ENCODE measurements at regions not wholly inside any gene's neighbourhood (a gene's known extent, or its start where the extent isn't known, plus 50 kb on each side); places are given as distances from the start of the nearest gene placed in this dataset.

- DNase-seq, result peak in 1 of 5 donors; percentile 9
Measured at GRCh38 chr9:8186560-8186959, 387.0 kb upstream of the DMAC1 start.

- no peak for DNase-seq
Measured at GRCh38 chr9:8183618-8184017, 384.0 kb upstream of the DMAC1 start.

DNA sequence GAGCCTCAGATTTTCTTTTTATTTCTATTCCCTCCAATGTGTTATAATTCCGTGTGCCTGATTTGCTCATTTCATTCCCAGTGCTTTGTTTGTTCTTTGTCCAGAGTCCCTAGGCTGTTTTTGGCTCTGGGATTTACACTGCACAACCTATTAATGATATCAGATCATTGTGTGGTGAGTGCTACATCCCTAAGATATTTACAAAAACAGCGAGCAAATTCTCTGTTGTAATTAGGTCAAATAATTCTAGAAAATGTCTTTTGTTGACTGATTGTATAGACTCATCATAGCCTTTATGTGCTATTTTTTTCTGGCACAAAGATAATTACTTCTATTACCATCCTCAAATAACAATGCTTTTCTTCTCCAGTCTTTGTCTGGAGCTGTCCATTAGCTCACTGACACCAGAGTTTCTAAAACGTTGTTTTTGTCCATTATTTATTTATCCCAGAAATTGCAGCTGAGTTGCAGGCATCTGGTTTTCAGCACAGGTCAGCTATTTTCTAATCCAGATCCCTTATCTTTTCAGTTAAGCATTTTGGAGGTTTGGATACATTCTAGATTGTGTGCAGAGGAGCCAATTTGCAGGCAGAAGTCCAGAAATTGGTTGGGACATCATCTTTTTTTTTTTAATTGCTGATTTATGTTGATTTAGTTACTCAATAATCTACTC is 379.9 kb upstream of the DMAC1 start:
- no peak for DNase-seq

GRCh38 chr9:8172000-8172399 is 372.4 kb upstream of the DMAC1 start:
- DNase-seq, result no peak

- no peak for DNase-seq
Measured at GRCh38 chr9:8168916-8169438, 369.4 kb upstream of the DMAC1 start.

GRCh38 chr9:8160787-8161186 is 361.2 kb upstream of the DMAC1 start:
- no peak for DNase-seq

GRCh38 chr9:8158574-8158973 is 359.0 kb upstream of the DMAC1 start:
- DNase-seq, result no peak

DNA sequence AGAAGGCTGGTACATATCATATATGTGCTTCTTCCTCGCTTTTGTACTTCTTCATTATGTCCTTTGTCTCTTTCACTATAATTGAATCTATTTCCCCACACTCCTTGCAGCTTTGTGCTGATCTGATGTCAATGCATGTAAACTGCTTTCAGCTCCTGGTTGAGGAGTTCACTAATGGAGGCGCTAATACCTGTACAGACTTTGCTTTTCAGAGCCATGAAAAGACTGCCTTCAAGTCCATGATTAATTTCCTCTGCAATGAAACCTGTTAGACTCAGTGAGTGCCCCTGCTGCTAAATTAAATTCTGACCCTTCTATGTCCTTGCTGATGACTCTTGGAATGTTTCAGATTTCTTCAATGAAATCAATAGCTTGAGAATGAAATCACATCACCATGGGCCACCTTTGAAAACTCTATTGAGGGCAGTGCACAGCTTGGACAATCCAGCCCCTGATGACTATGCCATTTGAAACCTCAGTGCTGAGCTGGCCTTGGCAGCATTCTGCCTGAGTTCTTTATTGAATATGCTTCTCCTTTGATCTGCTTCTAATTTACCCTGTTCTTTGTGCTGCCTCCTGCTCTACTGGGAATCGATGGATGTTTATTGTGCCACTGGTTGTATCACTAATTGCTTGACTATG is 358.2 kb upstream of the DMAC1 start:
- DNase-seq, result no peak

DNA sequence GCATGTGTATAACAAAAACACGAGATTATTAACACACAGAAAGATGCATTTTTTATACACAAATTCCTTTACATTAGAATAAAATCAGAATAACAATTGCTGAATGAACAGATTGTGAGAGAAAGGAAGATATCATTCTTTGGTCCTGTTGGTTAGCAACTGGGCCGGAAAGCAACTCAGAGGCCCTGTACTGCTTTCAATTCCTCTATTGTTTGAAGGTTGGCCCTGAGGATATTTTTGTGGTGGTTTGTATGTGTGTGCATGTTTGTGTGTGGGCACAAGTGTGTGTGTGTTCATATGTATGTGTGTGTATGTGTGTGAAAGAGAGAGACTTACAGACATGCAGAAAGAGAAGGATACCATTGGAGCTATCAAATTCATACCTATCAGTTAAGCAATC is 356.8 kb upstream of the DMAC1 start:
- no peak for DNase-seq

GRCh38 chr9:8155706-8156105 is 356.1 kb upstream of the DMAC1 start:
- no peak for DNase-seq

- no peak for DNase-seq
Measured at GRCh38 chr9:8143677-8144076, 344.1 kb upstream of the DMAC1 start.

- DNase-seq, result no peak
Measured at GRCh38 chr9:8140557-8140956, 341.0 kb upstream of the DMAC1 start.

DNA sequence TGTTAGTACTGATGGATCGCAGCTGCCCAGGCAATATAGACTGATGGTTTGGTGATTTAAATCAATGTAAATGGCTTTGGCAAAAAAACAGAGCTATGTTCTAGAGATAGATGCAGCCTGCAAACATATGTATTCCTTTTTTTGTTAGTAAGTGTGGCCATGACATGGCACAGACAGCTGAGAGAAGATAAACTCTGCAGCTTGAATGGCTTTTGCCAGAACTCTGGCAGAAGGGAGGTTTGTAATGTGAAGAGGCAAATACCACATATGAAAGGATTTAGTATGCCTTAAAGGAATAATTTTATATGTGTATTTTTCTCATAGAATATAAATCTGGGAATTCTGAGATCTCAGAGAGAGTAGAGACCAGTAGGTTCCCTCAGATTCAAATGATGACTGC is 340.2 kb upstream of the DMAC1 start:
- no peak for DNase-seq

- DNase-seq, result no peak
Measured at GRCh38 chr9:8136477-8136876, 336.9 kb upstream of the DMAC1 start.

DNA sequence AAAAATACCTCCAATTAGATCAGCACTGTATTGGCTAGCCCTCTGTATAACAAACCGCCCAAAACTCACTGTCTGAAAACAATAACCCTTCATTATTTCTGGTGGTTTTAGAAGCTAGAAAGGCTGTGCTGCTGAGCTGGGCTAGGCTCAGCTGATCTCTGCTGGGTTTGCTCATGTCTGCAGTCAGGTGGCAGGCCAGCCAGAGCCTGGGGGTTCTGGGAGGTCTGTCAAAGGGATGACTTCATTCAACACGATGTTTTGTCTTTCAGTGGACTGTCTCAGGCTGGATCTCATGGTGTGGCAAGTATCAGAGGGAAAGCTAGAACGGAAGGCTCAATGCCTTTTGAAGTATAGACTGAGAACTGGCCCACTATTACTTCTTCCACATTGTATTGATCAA is 335.1 kb upstream of the DMAC1 start:
- DNase-seq, result no peak

GRCh38 chr9:8133606-8134005 is 334.0 kb upstream of the DMAC1 start:
- no peak for DNase-seq

DNA sequence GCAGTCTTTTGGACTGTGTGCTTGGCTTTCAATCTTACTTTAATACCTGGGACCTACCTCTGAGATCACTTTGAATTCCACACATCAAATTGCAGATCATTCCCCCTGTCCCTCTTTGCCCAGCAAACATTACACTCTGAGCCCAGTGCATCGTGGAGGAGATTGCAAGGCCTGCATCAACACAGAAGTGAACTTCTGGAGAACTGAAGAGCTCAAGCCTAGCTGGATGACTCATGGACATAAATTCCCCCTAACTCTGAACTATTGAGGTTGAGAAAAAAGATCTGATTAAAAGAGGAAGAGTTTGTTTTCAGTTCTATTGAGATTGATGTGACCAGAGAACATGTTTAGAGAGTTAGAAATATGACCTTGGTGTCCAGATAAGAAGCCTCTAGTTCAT is 316.0 kb upstream of the DMAC1 start:
- no peak for DNase-seq

- DNase-seq, result peak in 1 of 5 donors; percentile 12
Measured at GRCh38 chr9:8114826-8115225, 315.2 kb upstream of the DMAC1 start.

DNA sequence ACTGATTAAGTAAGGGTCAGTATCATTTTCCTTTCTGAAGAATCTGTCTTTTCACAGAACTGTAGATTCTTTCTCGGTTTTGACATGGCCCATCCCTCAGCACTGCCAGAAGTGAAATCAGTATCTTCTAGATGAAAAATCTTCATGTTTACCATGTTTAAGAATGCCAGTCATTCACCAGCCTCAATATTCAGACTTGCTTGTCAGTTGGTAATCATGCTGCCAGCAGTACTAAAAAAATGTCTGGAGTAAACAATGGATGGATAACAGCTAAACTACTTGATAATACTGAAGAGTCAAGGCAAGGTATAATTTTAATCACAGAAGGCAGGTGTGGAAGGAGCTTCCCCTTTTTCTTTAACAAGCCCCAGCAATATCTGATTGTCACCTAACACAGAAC is 306.8 kb upstream of the DMAC1 start:
- DNase-seq, result no peak

DNA sequence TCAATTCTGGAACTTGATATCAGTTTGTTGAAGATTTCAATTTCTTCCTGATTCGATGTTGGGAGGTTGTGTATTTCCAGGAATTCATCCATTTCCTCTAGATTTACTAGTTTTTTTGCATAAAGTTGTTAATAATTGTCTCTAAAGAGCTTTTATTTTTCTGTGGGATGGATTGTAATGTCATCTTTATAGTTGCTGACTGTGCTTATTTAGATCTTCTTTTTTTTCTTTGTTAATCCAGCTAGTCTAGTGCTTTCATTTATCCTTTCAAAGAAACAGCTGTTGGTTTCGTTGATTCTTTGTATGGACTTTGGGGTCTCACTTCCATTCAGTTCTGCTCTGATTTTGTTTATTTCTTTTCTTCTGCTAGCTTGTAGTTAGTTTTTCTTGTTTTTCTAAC is 302.0 kb upstream of the DMAC1 start:
- DNase-seq, result no peak

DNA sequence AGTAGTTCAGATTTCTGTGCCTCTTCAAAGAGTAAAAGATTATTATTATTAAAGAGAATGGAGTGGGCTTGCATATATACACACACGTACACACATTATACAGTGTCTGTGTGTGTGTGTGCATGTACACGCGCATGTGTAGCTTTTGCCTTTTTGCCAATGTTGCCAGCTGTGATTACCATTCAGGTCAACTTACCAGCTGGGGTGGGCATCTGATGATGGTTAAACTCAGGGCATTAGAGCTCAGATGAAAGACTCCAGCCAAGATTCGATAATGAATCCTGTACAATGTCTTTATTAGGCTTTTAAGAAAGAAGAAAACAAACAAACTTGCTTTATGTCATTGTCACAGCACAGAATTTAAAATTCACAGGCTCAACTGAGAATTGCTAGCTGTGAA is 296.5 kb upstream of the DMAC1 start:
- DNase-seq, result no peak

GRCh38 chr9:8095672-8096086 is 296.1 kb upstream of the DMAC1 start:
- no peak for DNase-seq

DNA sequence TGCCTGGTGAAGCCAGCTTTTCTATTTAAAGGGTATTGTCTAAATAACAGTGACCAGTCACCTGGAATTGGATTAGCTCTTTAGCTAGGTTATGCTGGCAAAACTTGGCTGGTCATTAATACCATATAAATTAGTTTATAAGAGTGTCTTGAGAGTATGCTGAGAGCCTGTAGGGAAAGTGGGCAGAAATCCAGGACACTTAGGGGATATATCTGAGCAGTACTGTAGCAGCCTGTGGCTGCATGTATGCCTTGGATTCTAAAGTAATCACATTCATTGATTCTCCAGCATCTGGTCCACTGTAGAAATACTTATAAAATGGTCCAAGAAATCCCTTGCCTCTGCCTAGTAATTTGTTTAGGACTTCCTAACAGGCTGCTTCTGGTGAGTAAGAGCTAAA is 288.9 kb upstream of the DMAC1 start:
- DNase-seq, result no peak

- DNase-seq, result no peak
Measured at GRCh38 chr9:8085986-8086385, 286.4 kb upstream of the DMAC1 start.
